ENCODE measurements at regions not wholly inside any gene's neighbourhood (a gene's known extent, or its start where the extent isn't known, plus 50 kb on each side); places are given as distances from the start of the nearest gene placed in this dataset.

DNA sequence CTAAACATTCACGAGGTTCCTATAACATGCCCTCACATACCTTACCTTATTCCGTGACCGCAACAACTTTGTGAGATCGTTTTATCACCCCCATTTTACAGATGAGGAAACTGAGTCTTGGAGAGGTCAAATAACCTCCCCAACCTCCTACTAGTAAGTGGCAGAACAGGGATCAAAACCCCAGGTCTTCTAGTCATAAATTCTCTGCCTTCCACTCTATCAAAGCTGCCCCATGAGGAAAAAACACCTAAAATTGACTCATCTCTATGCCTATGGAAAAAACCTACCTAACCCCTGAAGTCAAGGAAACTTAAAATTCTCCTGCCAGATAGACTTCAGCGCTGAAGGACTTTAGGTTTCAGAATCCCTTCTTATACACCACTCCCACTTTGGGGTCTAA is 69.5 kb upstream of the ERRFI1 start:
- H2AFZ ChIP-seq (ENCODE audit: low read depth, low read length): no peak overlapping the region
- no peaks in the 10 kb centered on the region for H3F3A ChIP-seq (ENCODE audit: insufficient read depth, low read length, poor library complexity, severe bottlenecking)
- H3K27me3 ChIP-seq (ENCODE audit: insufficient read depth, low read depth, low read length): no peaks in the 10 kb centered on the region
- TF ChIP-seq TAF1 (IDR thresholded peaks at IDR 0.05; ENCODE audit: low read depth) (no peak), MXI1 (conservative IDR thresholded peaks at IDR 0.05; ENCODE audit: poor library complexity, severe bottlenecking) (no peak), RAD21 (conservative IDR thresholded peaks at IDR 0.05) (no peak), POLR2AphosphoS5 (IDR thresholded peaks at IDR 0.05) (no peak), EZH2 (IDR thresholded peaks at IDR 0.05; ENCODE audit: borderline replicate concordance, insufficient read depth, low read length, poor library complexity, severe bottlenecking) (no peak), EP300 (conservative IDR thresholded peaks at IDR 0.05; ENCODE audit: poor library complexity, severe bottlenecking) (no peak), SMC3 (conservative IDR thresholded peaks at IDR 0.05; ENCODE audit: poor library complexity) (no peak)
- TF ChIP-seq, protein P1, sequence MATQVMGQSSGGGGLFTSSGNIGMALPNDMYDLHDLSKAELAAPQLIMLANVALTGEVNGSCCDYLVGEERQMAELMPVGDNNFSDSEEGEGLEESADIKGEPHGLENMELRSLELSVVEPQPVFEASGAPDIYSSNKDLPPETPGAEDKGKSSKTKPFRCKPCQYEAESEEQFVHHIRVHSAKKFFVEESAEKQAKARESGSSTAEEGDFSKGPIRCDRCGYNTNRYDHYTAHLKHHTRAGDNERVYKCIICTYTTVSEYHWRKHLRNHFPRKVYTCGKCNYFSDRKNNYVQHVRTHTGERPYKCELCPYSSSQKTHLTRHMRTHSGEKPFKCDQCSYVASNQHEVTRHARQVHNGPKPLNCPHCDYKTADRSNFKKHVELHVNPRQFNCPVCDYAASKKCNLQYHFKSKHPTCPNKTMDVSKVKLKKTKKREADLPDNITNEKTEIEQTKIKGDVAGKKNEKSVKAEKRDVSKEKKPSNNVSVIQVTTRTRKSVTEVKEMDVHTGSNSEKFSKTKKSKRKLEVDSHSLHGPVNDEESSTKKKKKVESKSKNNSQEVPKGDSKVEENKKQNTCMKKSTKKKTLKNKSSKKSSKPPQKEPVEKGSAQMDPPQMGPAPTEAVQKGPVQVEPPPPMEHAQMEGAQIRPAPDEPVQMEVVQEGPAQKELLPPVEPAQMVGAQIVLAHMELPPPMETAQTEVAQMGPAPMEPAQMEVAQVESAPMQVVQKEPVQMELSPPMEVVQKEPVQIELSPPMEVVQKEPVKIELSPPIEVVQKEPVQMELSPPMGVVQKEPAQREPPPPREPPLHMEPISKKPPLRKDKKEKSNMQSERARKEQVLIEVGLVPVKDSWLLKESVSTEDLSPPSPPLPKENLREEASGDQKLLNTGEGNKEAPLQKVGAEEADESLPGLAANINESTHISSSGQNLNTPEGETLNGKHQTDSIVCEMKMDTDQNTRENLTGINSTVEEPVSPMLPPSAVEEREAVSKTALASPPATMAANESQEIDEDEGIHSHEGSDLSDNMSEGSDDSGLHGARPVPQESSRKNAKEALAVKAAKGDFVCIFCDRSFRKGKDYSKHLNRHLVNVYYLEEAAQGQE (IDR thresholded peaks at IDR 0.05; ENCODE audit: borderline replicate concordance): no peak
- TF ChIP-seq, protein P2, sequence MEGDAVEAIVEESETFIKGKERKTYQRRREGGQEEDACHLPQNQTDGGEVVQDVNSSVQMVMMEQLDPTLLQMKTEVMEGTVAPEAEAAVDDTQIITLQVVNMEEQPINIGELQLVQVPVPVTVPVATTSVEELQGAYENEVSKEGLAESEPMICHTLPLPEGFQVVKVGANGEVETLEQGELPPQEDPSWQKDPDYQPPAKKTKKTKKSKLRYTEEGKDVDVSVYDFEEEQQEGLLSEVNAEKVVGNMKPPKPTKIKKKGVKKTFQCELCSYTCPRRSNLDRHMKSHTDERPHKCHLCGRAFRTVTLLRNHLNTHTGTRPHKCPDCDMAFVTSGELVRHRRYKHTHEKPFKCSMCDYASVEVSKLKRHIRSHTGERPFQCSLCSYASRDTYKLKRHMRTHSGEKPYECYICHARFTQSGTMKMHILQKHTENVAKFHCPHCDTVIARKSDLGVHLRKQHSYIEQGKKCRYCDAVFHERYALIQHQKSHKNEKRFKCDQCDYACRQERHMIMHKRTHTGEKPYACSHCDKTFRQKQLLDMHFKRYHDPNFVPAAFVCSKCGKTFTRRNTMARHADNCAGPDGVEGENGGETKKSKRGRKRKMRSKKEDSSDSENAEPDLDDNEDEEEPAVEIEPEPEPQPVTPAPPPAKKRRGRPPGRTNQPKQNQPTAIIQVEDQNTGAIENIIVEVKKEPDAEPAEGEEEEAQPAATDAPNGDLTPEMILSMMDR (IDR thresholded peaks at IDR 0.05; ENCODE audit: poor library complexity, severe bottlenecking): no peak
- no peak overlapping the region for H3K4me3 ChIP-seq (ENCODE audit: low read length)
- H3K9me3 ChIP-seq (ENCODE audit: low read length): no peaks in the 10 kb centered on the region
- no peak overlapping the region for H3K9ac ChIP-seq (ENCODE audit: low read length)
- H3K27ac ChIP-seq (ENCODE audit: low read length): no peak overlapping the region
- H3K4me2 ChIP-seq (ENCODE audit: low read length): no peak overlapping the region
- H3K36me3 ChIP-seq (ENCODE audit: insufficient read depth, low read length): no peaks in the 10 kb centered on the region
- no peaks in the 10 kb centered on the region for H3K9me2 ChIP-seq (ENCODE audit: insufficient read depth, low read length)
- H3K79me2 ChIP-seq (replicated peaks; ENCODE audit: insufficient read depth, low read length): no peaks in the 10 kb centered on the region
- no peaks in the 10 kb centered on the region for H4K20me1 ChIP-seq (ENCODE audit: insufficient read depth)

DNA sequence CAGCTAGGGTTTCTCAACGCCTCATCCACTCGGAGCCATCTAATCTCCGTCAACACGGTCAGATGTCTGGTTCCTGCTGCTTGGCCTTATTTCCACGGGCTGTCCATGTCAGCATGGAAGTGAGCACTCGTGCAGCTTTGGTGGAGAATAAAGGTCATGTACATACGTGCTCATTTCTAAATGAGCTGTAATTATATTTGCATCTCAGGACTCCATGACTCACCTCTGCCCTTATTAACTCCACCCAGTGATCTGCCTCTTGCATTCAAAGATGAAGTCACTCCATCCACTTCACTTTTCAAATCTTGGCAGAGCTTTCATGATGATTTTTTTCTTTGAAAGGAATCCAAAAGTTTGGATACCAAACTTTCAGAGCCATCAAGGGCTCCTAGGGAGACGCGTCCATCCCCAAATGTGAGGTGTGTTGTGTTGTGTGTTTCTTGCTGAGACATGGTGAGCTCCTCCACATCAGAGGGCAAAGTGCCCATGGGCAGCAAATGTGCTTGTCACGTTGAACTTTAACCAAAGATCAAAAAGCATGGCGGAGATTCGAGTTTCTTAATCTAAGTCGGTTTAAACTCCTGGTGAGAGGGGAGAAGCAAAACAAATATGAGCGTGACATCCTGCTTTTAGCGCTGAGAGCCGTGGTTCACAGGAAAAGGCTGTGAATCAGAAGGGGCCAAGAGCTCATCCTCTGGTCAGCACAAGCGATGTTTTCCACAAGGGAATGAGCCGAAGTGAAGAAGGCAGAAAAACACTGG is 68.6 kb upstream of the ERRFI1 start:
- Histone ChIP-seq H3K27ac (ENCODE audit: low read length) (no peak overlapping the region), H3K9me2 (ENCODE audit: insufficient read depth, low read length) (no peaks in the 10 kb centered on the region), H3K9ac (ENCODE audit: low read length) (no peak overlapping the region), H3K4me2 (ENCODE audit: low read length) (no peak overlapping the region), H3K27me3 (ENCODE audit: insufficient read depth, low read depth, low read length) (no peaks in the 10 kb centered on the region), H4K20me1 (ENCODE audit: insufficient read depth) (no peaks in the 10 kb centered on the region), H3K4me3 (ENCODE audit: low read length) (no peak overlapping the region), H2AFZ (ENCODE audit: low read depth, low read length) (no peak overlapping the region), H3K79me2 (replicated peaks; ENCODE audit: insufficient read depth, low read length) (no peaks in the 10 kb centered on the region), H3K9me3 (ENCODE audit: low read length) (no peaks in the 10 kb centered on the region), H3F3A (ENCODE audit: insufficient read depth, low read length, poor library complexity, severe bottlenecking) (no peaks in the 10 kb centered on the region), H3K36me3 (ENCODE audit: insufficient read depth, low read length) (no peaks in the 10 kb centered on the region)
- TF ChIP-seq, protein P2 (IDR thresholded peaks at IDR 0.05; ENCODE audit: poor library complexity, severe bottlenecking): no peak
- TF ChIP-seq TAF1 (IDR thresholded peaks at IDR 0.05; ENCODE audit: low read depth) (no peak), MXI1 (conservative IDR thresholded peaks at IDR 0.05; ENCODE audit: poor library complexity, severe bottlenecking) (no peak), RAD21 (conservative IDR thresholded peaks at IDR 0.05) (no peak), POLR2AphosphoS5 (IDR thresholded peaks at IDR 0.05) (no peak), EP300 (conservative IDR thresholded peaks at IDR 0.05; ENCODE audit: poor library complexity, severe bottlenecking) (no peak)
- TF ChIP-seq, protein P1 (IDR thresholded peaks at IDR 0.05; ENCODE audit: borderline replicate concordance): no peak
